ENCODE measurements at regions not wholly inside any gene's neighbourhood (a gene's known extent, or its start where the extent isn't known, plus 50 kb on each side); places are given as distances from the start of the nearest gene placed in this dataset.
"Not testable (repeated sequence)": the region's sequence is repeated elsewhere in the genome, so short reads cannot be mapped to it uniquely, and the experiment has no call there.

DNA sequence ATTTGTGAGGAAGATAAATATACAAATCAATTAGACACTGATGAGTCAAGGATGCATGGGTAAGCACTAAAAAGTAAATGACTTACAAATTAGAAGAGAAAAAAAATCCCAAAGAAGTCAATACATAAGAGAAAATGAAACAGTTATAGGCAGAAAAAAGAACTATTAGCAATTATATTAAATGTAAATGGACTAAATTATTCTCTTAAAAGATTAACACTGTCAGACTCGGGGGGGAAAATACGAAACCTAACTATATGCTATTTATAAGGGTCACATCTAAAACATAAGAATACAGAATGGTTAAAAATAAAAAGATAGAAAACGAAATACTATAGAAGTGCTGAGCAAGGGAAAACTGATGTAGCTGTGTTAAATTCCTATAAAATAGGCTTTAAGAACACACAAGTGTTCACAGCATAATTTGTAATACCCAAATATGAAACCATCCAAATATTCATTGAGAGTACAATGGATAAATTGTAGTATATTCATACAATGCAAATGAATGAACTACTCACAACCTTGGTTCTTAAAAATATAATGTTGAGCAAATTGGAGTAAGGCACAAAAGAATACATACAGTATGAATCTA is 67.1 kb upstream of the SH3PXD2B start:
- Histone ChIP-seq H3K4me1 (no peaks in the 10 kb centered on the region), H3K4me3 (no peak overlapping the region), H3K27me3 (no peaks in the 10 kb centered on the region), H3K4me2 (no peak overlapping the region), H3K9me3 (peaks cover 24% of the 10 kb centered on the region), H3K27ac (no peak overlapping the region), H4K20me1 (no peaks in the 10 kb centered on the region), H3K36me3 (no peaks in the 10 kb centered on the region), H3K9ac (no peak overlapping the region)
- TF ChIP-seq Cebpa-rat (IDR thresholded peaks at IDR 0.05) = no peak

DNA sequence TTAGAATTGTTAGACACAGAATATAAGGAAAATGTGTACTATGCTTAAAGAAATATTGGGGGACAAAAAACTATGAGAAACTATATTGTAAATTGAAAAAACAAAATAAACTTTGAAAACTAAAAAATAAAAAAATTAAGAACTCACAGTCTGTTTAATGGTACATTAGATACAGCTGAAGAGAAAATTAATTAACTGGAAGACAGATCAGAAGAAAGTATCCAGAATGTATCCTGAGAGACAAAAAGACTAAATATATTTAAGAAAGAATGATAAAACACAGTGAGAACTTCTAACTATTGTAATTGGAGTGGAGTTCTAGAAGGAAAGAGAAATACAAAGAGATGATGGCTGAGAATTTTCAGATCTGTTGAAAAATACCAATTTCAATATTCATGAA is 57.6 kb upstream of the SH3PXD2B start:
- peaks cover 34% of the 10 kb centered on the region for H3K9me3 ChIP-seq
- H3K27ac ChIP-seq = no peak overlapping the region
- 0 out of 2 replicates have a peak overlapping the region, but pooled peaks have one; percentile 5 for H3K4me3 ChIP-seq
- H4K20me1 ChIP-seq = no peaks in the 10 kb centered on the region
- no peak overlapping the region for H3K9ac ChIP-seq
- H3K4me2 ChIP-seq = no peak overlapping the region
- H3K4me1 ChIP-seq = no peaks in the 10 kb centered on the region
- no peak for TF ChIP-seq Cebpa-rat (IDR thresholded peaks at IDR 0.05)
- no peaks in the 10 kb centered on the region for H3K36me3 ChIP-seq
- H3K27me3 ChIP-seq = no peaks in the 10 kb centered on the region

DNA sequence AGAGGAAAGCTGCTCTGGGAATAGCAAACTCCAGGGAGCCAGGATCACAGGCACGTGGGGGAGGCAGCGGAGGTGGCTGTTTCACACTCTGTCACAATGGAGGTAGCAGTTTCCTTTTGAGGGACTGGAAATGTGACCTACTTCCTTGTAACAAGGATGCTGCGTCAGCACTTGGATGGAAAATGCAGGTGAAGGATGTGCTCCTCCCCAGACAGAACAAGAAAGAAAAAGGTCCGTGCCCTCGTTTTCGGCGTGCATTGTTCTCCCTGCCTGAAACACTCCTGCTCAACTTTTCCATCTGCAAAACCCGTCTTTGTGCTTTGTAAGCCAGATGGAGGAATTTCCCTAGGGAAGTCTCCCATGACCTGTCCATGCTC is 55.1 kb upstream of the SH3PXD2B start:
- no peak overlapping the region for H3K4me2 ChIP-seq
- H3K27me3 ChIP-seq = no peaks in the 10 kb centered on the region
- no peaks in the 10 kb centered on the region for H3K36me3 ChIP-seq
- no peak overlapping the region for H3K4me3 ChIP-seq
- H3K9me3 ChIP-seq = peaks cover 34% of the 10 kb centered on the region
- no peak for TF ChIP-seq Cebpa-rat (IDR thresholded peaks at IDR 0.05)
- H3K9ac ChIP-seq = no peak overlapping the region
- no peak overlapping the region for H3K27ac ChIP-seq
- peaks cover 12% of the 10 kb centered on the region for H3K4me1 ChIP-seq
- H4K20me1 ChIP-seq = no peaks in the 10 kb centered on the region

DNA sequence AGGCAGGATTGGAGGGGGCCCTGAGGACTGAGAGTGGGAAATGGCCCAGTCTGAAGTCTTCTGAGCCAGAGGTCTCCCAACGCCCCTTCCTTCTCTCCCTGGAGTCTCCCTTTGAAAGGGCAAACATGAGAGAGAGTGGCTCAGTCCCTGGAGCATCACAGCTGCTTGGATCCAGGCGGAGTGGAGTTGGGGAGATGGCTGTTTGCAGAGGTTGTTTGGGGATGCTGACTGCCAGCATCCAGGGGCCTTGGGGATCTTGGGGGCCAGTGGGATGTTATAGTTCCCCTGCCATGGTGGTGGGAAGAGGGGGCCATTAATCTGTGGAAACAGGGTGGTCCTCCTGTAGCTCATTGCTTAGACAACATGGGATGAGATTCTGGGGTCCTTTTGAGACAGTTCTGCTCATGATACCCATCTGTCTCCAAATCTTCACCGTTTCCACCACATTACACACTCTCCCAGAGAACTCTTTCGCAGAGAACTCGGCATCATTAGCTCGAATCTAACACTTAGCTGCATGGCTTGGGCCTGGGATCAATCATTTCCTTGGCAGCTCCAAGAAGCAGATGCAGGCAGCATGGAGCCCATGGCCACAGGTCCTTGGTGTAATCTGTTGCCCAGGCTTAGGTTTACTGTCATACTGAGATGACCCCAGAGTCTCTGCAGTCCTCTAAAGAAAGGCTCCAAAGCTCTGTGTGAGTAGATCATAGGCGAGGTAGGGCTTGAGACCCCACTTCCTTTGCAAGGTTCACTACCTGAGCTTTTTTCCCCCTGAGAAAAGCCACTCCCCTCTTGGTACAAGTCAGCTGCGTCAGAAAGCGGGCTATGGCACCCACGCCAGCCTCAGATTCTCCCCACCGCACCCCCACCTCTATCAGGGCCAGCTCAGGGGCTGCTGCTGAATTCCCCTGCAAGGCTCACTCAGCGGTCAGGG is 54.4 kb upstream of the SH3PXD2B start:
- Histone ChIP-seq H3K4me3 (no peak overlapping the region), H3K36me3 (no peaks in the 10 kb centered on the region), H3K4me1 (peaks cover 19% of the 10 kb centered on the region), H4K20me1 (no peaks in the 10 kb centered on the region), H3K27ac (no peak overlapping the region), H3K4me2 (no peak overlapping the region), H3K27me3 (no peaks in the 10 kb centered on the region), H3K9me3 (peaks cover 31% of the 10 kb centered on the region), H3K9ac (no peak overlapping the region)
- TF ChIP-seq Cebpa-rat (IDR thresholded peaks at IDR 0.05) = no peak

DNA sequence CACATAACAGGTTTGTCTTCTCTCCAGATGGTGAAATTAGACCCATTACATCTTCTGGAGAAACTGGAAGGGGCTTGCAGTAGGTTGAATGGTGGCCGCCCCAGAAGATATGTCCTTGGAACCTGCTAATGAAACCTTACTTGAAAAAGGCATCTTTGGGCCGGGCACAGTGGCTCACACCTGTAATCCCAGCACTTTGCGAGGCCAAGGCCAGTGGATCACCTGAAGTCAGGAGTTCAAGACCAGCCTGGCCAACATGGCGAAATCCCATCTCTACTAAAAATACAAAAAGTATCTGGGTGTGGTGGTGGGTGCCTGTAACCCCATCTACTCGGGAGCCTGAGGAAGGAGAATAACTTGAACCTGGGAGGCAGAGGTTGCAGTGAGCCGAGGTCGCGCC is 53.2 kb upstream of the SH3PXD2B start:
- Histone ChIP-seq H3K4me1 (peaks cover 27% of the 10 kb centered on the region), H3K9me3 (peaks cover 18% of the 10 kb centered on the region)
- not testable (repeated sequence) for H3K9ac ChIP-seq, H4K20me1 ChIP-seq, H3K36me3 ChIP-seq, H3K27ac ChIP-seq, H3K4me2 ChIP-seq, H3K27me3 ChIP-seq, H3K4me3 ChIP-seq

DNA sequence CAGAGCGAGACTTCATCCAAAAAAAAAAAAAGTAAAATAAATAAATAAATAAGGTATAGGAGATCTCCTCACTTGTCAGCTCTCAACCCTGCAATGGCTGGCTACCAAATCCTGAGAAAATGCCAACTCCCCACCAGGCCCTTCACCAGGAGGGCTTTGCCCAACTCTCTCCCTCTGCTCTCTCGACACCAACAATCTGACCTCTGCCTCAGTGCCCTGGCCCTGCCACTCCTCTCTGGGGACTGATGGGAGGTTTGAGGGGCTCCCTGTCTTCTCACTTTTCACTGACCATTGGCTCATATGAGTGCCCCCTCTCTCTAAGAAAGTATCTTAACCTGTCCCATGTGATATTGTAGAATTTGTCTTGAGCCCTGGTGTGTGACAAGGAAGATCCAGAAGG is 52.6 kb upstream of the SH3PXD2B start:
- TF ChIP-seq Cebpa-rat (IDR thresholded peaks at IDR 0.05) = no peak
- H3K4me3 ChIP-seq = no peak overlapping the region
- H4K20me1 ChIP-seq = no peaks in the 10 kb centered on the region
- peaks cover 27% of the 10 kb centered on the region for H3K4me1 ChIP-seq
- H3K27me3 ChIP-seq = no peaks in the 10 kb centered on the region
- H3K9me3 ChIP-seq = peaks cover 13% of the 10 kb centered on the region
- H3K27ac ChIP-seq = no peak overlapping the region
- no peak overlapping the region for H3K9ac ChIP-seq
- no peak overlapping the region for H3K4me2 ChIP-seq
- H3K36me3 ChIP-seq = no peaks in the 10 kb centered on the region

DNA sequence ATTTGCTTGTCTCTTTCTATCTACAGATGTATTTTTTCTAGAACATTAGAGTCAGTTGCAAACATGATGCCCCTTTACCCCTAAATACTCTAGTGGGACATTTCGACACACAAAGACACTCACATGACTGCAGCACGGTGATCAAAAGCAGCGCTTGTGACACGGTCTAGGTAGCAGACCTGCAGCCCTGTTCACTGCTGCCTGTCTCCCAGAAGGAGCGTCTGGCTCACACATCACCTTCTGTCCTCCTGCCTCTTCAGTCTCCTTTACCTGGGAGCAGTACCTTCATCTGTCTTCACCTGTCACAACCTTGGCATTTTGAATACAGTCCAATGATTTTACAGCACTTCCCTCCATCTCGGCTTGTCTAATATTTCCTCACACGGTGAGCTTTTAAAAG is 51.9 kb upstream of the SH3PXD2B start:
- no peaks in the 10 kb centered on the region for H4K20me1 ChIP-seq
- TF ChIP-seq Cebpa-rat (IDR thresholded peaks at IDR 0.05) = no peak

DNA sequence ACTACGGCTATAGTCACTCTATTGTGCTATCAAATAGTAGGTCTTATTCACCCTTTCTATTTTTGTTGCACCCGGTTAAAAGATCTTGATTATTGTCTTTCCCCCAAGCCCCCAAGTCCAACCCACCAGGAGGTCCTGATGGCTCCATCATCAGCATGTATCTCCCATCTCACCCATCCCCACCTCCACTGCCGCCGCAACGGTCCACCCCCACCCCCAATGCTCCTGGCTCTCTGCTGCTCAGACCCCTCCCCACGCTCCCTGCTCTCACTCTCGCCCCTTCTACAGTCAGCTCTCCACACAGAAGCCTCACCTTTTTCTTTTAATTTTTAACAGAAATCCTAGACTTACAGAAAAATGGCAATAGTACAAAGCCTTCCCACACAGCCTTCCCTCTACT is 51.5 kb upstream of the SH3PXD2B start:
- Histone ChIP-seq H3K9ac (no peak overlapping the region), H4K20me1 (no peaks in the 10 kb centered on the region), H3K9me3 (peaks cover 2% of the 10 kb centered on the region; the same call in 1 of the 2 replicates), H3K27ac (no peak overlapping the region), H3K4me3 (no peak overlapping the region), H3K4me2 (no peak overlapping the region), H3K4me1 (peaks cover 27% of the 10 kb centered on the region), H3K36me3 (no peaks in the 10 kb centered on the region), H3K27me3 (no peaks in the 10 kb centered on the region)
- no peak for TF ChIP-seq Cebpa-rat (IDR thresholded peaks at IDR 0.05)

More for the DNA sequence above, 51.9 kb upstream of the SH3PXD2B start:
- H3K36me3 ChIP-seq = no peaks in the 10 kb centered on the region
- H3K9ac ChIP-seq = no peak overlapping the region
- no peak overlapping the region for H3K4me2 ChIP-seq
- peaks cover 27% of the 10 kb centered on the region for H3K4me1 ChIP-seq
- no peaks in the 10 kb centered on the region for H3K27me3 ChIP-seq
- H3K9me3 ChIP-seq = peaks cover 6% of the 10 kb centered on the region
- H3K27ac ChIP-seq = no peak overlapping the region
- no peak overlapping the region for H3K4me3 ChIP-seq

DNA sequence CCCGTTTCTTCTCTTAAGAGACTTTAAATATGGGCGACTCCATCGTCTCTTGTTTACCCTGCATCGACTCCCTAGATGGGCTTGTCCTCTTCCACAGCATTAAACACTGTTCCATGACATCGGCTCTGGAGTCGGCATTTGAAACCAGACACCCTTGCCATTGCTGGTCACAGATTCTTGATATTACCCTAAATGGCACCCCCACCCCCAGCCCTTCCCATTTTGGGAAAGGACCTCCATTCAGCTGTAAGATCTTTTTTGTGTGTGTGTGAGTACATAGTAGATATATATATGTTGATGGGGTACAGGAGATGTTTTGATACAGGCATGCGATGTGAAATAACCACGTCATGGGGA is 51.1 kb upstream of the SH3PXD2B start:
- no peaks in the 10 kb centered on the region; the same call in 1 of the 2 replicates for H3K9me3 ChIP-seq
- no peak overlapping the region for H3K9ac ChIP-seq
- H3K4me3 ChIP-seq = no peak overlapping the region
- no peak for TF ChIP-seq Cebpa-rat (IDR thresholded peaks at IDR 0.05)
- H4K20me1 ChIP-seq = no peaks in the 10 kb centered on the region
- H3K27me3 ChIP-seq = no peaks in the 10 kb centered on the region
- H3K4me2 ChIP-seq = peak overlapping the region; percentile 53
- no peaks in the 10 kb centered on the region for H3K36me3 ChIP-seq
- H3K4me1 ChIP-seq = peaks cover 27% of the 10 kb centered on the region
- H3K27ac ChIP-seq = no peak overlapping the region

DNA sequence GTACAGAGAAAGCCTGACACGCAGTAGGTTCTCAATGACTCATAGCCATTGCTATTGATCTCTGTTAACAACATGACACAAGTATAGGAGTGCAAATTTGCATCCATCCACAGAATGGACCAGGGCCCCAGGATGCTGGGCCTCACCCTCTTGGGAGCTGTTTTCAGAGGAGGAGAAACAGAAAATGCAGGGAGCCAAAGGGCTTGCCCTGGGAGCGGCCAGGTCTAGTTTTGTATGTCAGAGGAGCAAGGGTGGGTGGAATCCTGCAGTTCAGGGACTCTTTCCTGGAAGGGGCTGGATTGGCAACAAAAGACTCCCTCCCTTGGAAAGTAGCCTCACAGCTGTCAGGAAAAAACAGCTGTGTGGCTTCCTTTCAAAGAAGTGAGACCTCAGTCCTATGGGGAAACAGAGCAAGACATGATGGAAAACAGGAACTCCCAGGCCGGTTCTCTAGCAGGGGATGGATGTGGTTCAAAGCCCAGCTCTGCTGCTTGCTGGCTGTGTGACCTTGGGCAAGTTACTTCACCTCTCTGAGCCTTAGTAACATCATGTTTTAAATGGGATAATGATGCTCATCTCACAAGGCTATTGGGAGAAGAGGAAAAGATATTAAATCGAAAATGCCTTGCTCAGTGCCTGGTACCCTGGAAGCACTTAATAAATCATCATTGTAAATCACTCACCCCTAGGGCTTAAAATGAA is 50.5 kb upstream of the SH3PXD2B start:
- no peak for TF ChIP-seq Cebpa-rat (IDR thresholded peaks at IDR 0.05)
- Histone ChIP-seq H3K4me1 (peaks cover 27% of the 10 kb centered on the region), H3K4me3 (no peak overlapping the region), H4K20me1 (no peaks in the 10 kb centered on the region), H3K36me3 (no peaks in the 10 kb centered on the region), H3K27me3 (no peaks in the 10 kb centered on the region), H3K27ac (0 out of 2 replicates have a peak overlapping the region, but pooled peaks have one; percentile 61), H3K9ac (no peak overlapping the region), H3K9me3 (no peaks in the 10 kb centered on the region), H3K4me2 (peak overlapping the region; percentile 53)

Measured in BLaER1 (cell line).